ENCODE measurements at regions not wholly inside any gene's neighbourhood (a gene's known extent, or its start where the extent isn't known, plus 50 kb on each side); places are given as distances from the start of the nearest gene placed in this dataset.

DNA sequence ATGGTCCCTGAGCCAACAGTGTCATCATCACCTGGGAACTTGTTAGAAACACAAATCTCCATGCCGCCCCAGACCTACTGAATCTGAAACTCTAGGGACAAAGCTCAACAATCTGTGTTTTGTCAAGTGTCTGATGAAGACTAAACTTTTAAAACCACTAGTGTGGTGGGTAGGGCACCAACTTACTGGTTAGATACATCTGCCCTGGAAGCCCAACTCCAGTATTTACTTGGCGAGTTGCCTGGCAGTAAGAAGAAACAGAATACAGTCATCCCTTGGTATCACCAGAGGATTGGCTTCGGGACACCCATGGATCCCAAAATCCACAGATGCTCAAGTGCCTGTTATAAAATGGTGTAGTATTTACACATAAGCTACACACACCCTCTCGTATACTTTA, 367.9 kb upstream of the DUSP10 start:
- TF ChIP-seq, protein P1, sequence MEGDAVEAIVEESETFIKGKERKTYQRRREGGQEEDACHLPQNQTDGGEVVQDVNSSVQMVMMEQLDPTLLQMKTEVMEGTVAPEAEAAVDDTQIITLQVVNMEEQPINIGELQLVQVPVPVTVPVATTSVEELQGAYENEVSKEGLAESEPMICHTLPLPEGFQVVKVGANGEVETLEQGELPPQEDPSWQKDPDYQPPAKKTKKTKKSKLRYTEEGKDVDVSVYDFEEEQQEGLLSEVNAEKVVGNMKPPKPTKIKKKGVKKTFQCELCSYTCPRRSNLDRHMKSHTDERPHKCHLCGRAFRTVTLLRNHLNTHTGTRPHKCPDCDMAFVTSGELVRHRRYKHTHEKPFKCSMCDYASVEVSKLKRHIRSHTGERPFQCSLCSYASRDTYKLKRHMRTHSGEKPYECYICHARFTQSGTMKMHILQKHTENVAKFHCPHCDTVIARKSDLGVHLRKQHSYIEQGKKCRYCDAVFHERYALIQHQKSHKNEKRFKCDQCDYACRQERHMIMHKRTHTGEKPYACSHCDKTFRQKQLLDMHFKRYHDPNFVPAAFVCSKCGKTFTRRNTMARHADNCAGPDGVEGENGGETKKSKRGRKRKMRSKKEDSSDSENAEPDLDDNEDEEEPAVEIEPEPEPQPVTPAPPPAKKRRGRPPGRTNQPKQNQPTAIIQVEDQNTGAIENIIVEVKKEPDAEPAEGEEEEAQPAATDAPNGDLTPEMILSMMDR (IDR thresholded peaks at IDR 0.05), result no peak
- TF ChIP-seq POLR2A (IDR thresholded peaks at IDR 0.05) (no peak), POLR2AphosphoS5 (IDR thresholded peaks at IDR 0.05) (no peak)
- 87% methylated on average over 4 of the region's 4 CpGs for WGBS
- intact Hi-C loops (cut with DNase I), result no loop called here
- Histone ChIP-seq H3K9me3 (no peaks in the 10 kb centered on the region), H3K4me1 (replicated peaks) (no peaks in the 10 kb centered on the region), H3K36me3 (no peaks in the 10 kb centered on the region), H3K4me3 (no peak overlapping the region), H3K27ac (no peak overlapping the region), H3K27me3 (replicated peaks; ENCODE audit: insufficient read depth) (no peaks in the 10 kb centered on the region)
- DNase-seq (ENCODE audit: low spot score), result no peak

DNA sequence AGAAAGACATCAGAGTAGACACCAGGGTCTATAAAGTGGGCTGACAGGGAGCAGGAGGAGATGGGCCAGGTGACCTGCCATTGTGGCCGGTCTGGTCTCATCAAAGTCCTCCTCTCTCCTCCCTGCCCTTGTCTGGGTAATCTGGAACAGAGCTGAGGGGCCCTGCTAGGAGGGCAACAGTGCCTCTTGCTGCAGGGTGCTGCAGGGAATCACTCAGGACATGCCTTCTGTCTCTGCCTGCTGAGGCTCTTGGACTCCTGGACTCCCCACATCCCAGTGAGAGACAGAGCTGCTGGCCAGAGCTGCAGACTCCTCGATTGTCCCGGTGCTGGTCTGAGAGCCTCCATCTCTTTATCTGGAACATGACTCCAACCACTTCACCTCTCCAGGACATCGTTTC, 366.1 kb upstream of the DUSP10 start:
- DNase-seq (ENCODE audit: low spot score), result no peak
- H3K27ac ChIP-seq, result no peak overlapping the region
- WGBS, result 84% methylated on average over 4 of the region's 4 CpGs
- no peaks in the 10 kb centered on the region for H3K4me1 ChIP-seq (replicated peaks)
- no peaks in the 10 kb centered on the region for H3K9me3 ChIP-seq
- H3K27me3 ChIP-seq (replicated peaks; ENCODE audit: insufficient read depth), result no peaks in the 10 kb centered on the region
- intact Hi-C loops (cut with DNase I), result no loop called here
- H3K36me3 ChIP-seq, result no peaks in the 10 kb centered on the region
- H3K4me3 ChIP-seq, result no peak overlapping the region
- TF ChIP-seq POLR2AphosphoS5 (IDR thresholded peaks at IDR 0.05), result no peak
- no peak for TF ChIP-seq POLR2A (IDR thresholded peaks at IDR 0.05)

DNA sequence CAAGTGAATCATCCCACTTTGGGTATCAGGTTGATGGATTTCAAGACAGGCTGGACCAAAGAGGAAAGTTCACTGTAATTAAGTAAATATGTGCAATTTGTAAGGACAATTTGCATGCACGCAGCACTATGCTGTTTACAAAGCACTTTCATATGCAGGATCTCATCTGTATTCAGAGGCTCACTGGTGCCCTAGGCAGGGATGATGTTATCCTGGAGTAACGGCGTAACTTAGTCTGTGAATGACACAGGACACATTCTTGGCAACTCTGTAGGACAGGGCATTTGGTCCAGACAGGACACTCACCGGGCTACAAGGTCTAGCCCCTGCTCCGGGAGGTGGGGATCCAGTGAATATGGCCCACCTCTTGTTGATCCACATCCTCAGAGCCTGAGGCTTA, 365.4 kb upstream of the DUSP10 start:
- TF ChIP-seq, protein P1 (IDR thresholded peaks at IDR 0.05), result no peak
- TF ChIP-seq POLR2AphosphoS5 (IDR thresholded peaks at IDR 0.05) (no peak), POLR2A (IDR thresholded peaks at IDR 0.05) (no peak)
- H3K4me1 ChIP-seq (replicated peaks), result no peaks in the 10 kb centered on the region
- no peak for DNase-seq (ENCODE audit: low spot score)
- H3K27ac ChIP-seq, result no peak overlapping the region
- intact Hi-C loops (cut with DNase I), result no loop called here
- 78% methylated on average over 5 of the region's 5 CpGs for WGBS
- H3K9me3 ChIP-seq, result no peaks in the 10 kb centered on the region
- no peak overlapping the region for H3K4me3 ChIP-seq
- H3K36me3 ChIP-seq, result no peaks in the 10 kb centered on the region
- no peaks in the 10 kb centered on the region for H3K27me3 ChIP-seq (replicated peaks; ENCODE audit: insufficient read depth)

DNA sequence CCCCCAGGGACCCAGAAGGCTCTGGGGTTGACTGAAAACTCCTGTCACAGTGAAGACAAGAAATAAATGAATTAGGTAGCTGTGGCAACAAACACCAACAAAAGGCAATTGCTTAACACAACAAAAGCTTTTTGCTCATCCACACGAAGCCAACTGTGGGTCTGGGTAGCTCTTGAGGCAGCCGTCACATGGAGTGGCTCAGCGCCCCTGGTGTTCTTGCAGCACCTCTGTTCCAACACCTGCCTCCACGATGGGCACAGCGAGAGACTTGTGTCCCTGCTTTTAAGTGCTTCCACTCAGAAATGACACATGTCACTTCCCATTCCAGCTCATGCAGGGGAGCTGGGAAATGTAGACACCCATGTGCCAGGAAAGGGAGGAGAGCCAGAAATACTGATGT, 364.5 kb upstream of the DUSP10 start:
- no peak for TF ChIP-seq POLR2AphosphoS5 (IDR thresholded peaks at IDR 0.05)
- TF ChIP-seq, protein P1 (IDR thresholded peaks at IDR 0.05), result no peak
- H3K4me3 ChIP-seq, result no peak overlapping the region
- H3K27ac ChIP-seq, result no peak overlapping the region
- WGBS, result 69% methylated on average over 5 of the region's 5 CpGs
- H3K36me3 ChIP-seq, result no peaks in the 10 kb centered on the region
- no peaks in the 10 kb centered on the region for H3K27me3 ChIP-seq (replicated peaks; ENCODE audit: insufficient read depth)
- H3K4me1 ChIP-seq (replicated peaks), result no peaks in the 10 kb centered on the region
- intact Hi-C loops (cut with DNase I), result no loop called here
- no peaks in the 10 kb centered on the region for H3K9me3 ChIP-seq
- DNase-seq (ENCODE audit: low spot score), result no peak

DNA sequence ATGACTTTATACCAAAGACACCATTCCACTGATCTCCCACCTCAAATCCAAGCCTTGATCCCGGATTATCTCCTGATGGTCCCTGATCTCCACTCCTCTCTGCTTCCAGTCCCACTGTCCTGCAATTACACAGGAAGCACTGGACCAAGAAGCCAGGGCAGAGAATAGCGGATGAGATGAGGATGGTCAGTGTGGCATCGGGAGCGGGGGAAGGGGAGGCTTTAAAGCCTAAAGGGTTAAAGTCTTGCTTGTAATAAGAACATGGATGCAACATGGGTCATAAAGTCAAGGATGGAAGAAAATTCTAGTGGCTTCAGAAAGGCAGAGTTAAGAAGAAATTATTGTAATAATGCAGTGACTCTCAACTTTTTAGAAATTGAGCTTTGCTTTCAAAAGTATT, 364.0 kb upstream of the DUSP10 start:
- TF ChIP-seq POLR2A (IDR thresholded peaks at IDR 0.05), result no peak
- TF ChIP-seq POLR2AphosphoS5 (IDR thresholded peaks at IDR 0.05), result no peak
- TF ChIP-seq, protein P1 (IDR thresholded peaks at IDR 0.05), result no peak
- H3K27me3 ChIP-seq (replicated peaks; ENCODE audit: insufficient read depth), result no peaks in the 10 kb centered on the region
- no peaks in the 10 kb centered on the region for H3K4me1 ChIP-seq (replicated peaks)
- 96% methylated on average over 4 of the region's 4 CpGs for WGBS
- intact Hi-C loops (cut with DNase I), result no loop called here
- no peaks in the 10 kb centered on the region for H3K36me3 ChIP-seq
- no peak overlapping the region for H3K4me3 ChIP-seq
- no peaks in the 10 kb centered on the region for H3K9me3 ChIP-seq
- DNase-seq (ENCODE audit: low spot score), result no peak
- no peak overlapping the region for H3K27ac ChIP-seq

Measured in prostate gland (tissue), 2 donors.